DOHH2 (cell line): ENCODE measurements at regions not wholly inside any gene's neighbourhood (a gene's known extent, or its start where the extent isn't known, plus 50 kb on each side); places are given as distances from the start of the nearest gene placed in this dataset.

Experiments used
- EZH2phosphoT487 ChIP-seq: fragments of 200-600 bp; sonication (generic); IDR thresholded peaks from 2 replicates; pipeline ENCODE4 v1.6.1; 2017; ENCODE audit warnings: borderline replicate concordance, mild to moderate bottlenecking, antibody characterized with exemption, low read length, moderate library complexity, mixed read lengths
- TF ChIP-seq, protein P1 (sequence below): fragments of 200-600 bp; sonication (generic); IDR thresholded peaks from one replicate; pipeline ENCODE4 v1.5.1; 2014; ENCODE audit warnings: antibody characterized with exemption, mild to moderate bottlenecking, low read depth, low read length; ENCODE audit not compliant: poor library complexity, severe bottlenecking

DNA sequence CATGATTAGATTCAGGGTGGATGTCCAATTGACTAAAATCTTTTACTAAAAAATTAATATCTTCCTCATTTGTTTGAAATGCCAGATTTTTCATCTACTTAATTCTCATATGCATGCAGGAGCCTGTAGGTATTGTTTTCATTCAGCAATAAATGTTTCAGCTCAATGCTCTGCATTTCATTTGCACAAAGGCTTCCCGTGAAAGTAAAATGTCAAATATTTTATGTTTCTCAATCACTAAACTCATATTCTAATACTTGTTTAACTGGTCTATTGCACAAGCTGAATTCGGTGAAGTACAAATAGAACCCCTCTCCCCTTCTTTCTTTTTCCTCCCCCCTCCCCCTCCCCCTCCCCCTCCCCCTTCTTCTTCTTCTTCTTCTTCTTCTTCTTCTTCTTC, 175.9 kb downstream of the MCHR2 start:
- TF ChIP-seq, protein P1, sequence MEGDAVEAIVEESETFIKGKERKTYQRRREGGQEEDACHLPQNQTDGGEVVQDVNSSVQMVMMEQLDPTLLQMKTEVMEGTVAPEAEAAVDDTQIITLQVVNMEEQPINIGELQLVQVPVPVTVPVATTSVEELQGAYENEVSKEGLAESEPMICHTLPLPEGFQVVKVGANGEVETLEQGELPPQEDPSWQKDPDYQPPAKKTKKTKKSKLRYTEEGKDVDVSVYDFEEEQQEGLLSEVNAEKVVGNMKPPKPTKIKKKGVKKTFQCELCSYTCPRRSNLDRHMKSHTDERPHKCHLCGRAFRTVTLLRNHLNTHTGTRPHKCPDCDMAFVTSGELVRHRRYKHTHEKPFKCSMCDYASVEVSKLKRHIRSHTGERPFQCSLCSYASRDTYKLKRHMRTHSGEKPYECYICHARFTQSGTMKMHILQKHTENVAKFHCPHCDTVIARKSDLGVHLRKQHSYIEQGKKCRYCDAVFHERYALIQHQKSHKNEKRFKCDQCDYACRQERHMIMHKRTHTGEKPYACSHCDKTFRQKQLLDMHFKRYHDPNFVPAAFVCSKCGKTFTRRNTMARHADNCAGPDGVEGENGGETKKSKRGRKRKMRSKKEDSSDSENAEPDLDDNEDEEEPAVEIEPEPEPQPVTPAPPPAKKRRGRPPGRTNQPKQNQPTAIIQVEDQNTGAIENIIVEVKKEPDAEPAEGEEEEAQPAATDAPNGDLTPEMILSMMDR: no peak
- no peak for TF ChIP-seq EZH2phosphoT487
